ENCODE measurements at regions not wholly inside any gene's neighbourhood (a gene's known extent, or its start where the extent isn't known, plus 50 kb on each side); places are given as distances from the start of the nearest gene placed in this dataset.

DNA sequence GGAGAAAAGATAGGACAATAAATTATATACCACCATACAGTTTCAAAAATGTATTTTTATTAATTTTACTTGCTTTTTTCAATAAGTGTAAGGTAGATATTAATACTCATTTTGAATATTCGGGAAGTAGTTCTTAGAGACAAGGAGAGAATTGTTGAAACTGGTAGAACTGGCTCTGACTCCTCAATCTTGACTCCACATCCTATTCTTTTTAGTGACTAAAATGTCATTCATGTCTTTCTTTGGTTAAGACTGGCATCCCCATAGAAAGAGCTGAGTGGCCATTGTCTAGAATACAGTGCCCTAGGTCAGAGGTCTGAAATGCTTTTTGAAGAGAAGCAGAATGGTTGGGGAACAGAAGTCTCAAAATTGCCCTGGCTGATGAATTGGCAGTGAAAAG is 177.6 kb upstream of the LRIG3 start:
- TF ChIP-seq, protein P1, sequence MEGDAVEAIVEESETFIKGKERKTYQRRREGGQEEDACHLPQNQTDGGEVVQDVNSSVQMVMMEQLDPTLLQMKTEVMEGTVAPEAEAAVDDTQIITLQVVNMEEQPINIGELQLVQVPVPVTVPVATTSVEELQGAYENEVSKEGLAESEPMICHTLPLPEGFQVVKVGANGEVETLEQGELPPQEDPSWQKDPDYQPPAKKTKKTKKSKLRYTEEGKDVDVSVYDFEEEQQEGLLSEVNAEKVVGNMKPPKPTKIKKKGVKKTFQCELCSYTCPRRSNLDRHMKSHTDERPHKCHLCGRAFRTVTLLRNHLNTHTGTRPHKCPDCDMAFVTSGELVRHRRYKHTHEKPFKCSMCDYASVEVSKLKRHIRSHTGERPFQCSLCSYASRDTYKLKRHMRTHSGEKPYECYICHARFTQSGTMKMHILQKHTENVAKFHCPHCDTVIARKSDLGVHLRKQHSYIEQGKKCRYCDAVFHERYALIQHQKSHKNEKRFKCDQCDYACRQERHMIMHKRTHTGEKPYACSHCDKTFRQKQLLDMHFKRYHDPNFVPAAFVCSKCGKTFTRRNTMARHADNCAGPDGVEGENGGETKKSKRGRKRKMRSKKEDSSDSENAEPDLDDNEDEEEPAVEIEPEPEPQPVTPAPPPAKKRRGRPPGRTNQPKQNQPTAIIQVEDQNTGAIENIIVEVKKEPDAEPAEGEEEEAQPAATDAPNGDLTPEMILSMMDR (IDR thresholded peaks at IDR 0.05): no peak
- TF ChIP-seq POLR2AphosphoS5 (IDR thresholded peaks at IDR 0.05): no peak
- no peak for TF ChIP-seq POLR2A (IDR thresholded peaks at IDR 0.05)
- no peaks in the 10 kb centered on the region for H3K9me3 ChIP-seq
- H3K4me1 ChIP-seq: no peaks in the 10 kb centered on the region
- H3K4me3 ChIP-seq: no peak overlapping the region
- H3K27me3 ChIP-seq: no peaks in the 10 kb centered on the region
- H3K27ac ChIP-seq: no peak overlapping the region
- no peaks in the 10 kb centered on the region for H3K36me3 ChIP-seq
- intact Hi-C loops (cut with DNase I; ENCODE audit: low total_unique reads): no loop called here
- DNase-seq: no peak
- 78 to 82% (median 82%) methylated on average over 1 of the region's 1 CpG for WGBS, 5 donors

GRCh38 chr12:59096246-59096645 is 175.9 kb upstream of the LRIG3 start:
- H3K4me1 ChIP-seq: no peaks in the 10 kb centered on the region
- no peaks in the 10 kb centered on the region for H3K9me3 ChIP-seq
- TF ChIP-seq, protein P1 (IDR thresholded peaks at IDR 0.05): no peak
- no peak for TF ChIP-seq POLR2A (IDR thresholded peaks at IDR 0.05)
- TF ChIP-seq EP300 (IDR thresholded peaks at IDR 0.05): no peak
- TF ChIP-seq POLR2AphosphoS5 (IDR thresholded peaks at IDR 0.05): no peak
- DNase-seq: no peak
- H3K36me3 ChIP-seq: no peaks in the 10 kb centered on the region
- H3K4me3 ChIP-seq: no peak overlapping the region
- no peaks in the 10 kb centered on the region for H3K27me3 ChIP-seq
- intact Hi-C loops (cut with DNase I; ENCODE audit: low total_unique reads): no loop called here
- H3K27ac ChIP-seq: no peak overlapping the region

GRCh38 chr12:59093073-59093772 is 172.9 kb upstream of the LRIG3 start:
- H3K27ac ChIP-seq: no peak overlapping the region
- no peak for DNase-seq
- no peaks in the 10 kb centered on the region for H3K27me3 ChIP-seq
- WGBS, 5 donors: 72 to 94% (median 93%) methylated on average over 1 of the region's 1 CpG
- H3K4me1 ChIP-seq: no peaks in the 10 kb centered on the region
- intact Hi-C loops (cut with DNase I; ENCODE audit: low total_unique reads): no loop called here
- no peaks in the 10 kb centered on the region for H3K9me3 ChIP-seq
- TF ChIP-seq, protein P1 (IDR thresholded peaks at IDR 0.05): no peak
- TF ChIP-seq POLR2A (IDR thresholded peaks at IDR 0.05) (no peak), EP300 (IDR thresholded peaks at IDR 0.05) (no peak), POLR2AphosphoS5 (IDR thresholded peaks at IDR 0.05) (no peak)
- no peaks in the 10 kb centered on the region for H3K36me3 ChIP-seq
- H3K4me3 ChIP-seq: no peak overlapping the region

DNA sequence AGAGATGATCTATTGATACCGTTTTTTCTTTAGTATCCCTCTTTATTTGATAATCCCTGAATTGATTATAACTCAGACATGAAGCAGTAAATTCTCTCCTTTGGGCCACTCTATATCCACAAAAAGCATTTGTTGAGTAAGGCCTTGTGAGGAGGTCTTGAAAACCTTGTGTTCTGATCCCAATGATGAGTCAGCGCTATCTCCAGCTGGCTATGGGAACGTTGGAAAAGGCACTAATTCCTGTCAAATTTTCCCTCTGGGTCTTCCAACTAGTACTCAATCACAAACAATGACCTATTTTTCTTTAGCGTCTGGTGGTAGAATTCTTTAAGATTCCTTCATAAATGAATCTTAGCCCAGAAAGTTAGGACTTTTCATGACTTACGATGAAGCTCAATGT is 168.4 kb upstream of the LRIG3 start:
- 66 to 73% (median 73%) methylated on average over 5 of the region's 5 CpGs for whole genome bisulfite sequencing, 5 donors
- no peaks in the 10 kb centered on the region for H3K27me3 ChIP-seq
- no peak for TF ChIP-seq POLR2A (IDR thresholded peaks at IDR 0.05)
- TF ChIP-seq POLR2AphosphoS5 (IDR thresholded peaks at IDR 0.05): no peak
- TF ChIP-seq, protein P1 (IDR thresholded peaks at IDR 0.05): no peak
- TF ChIP-seq EP300 (IDR thresholded peaks at IDR 0.05): no peak
- H3K36me3 ChIP-seq: no peaks in the 10 kb centered on the region
- no peak for DNase-seq
- peaks cover 0 to 42% (median 20%) of the 10 kb centered on the region in 4 donors for H3K4me1 ChIP-seq
- intact Hi-C loops (cut with DNase I; ENCODE audit: low total_unique reads): loop anchor here (10.0 kb wide), 1 partner anchor 544 kb away; no protein-coding TSS in a partner anchor
- no peak overlapping the region for H3K4me3 ChIP-seq
- no peak overlapping the region for H3K27ac ChIP-seq
- H3K9me3 ChIP-seq: no peaks in the 10 kb centered on the region

Measured in stomach (tissue), 8 donors.